KMS-11 (cell line): ENCODE measurements at regions not wholly inside any gene's neighbourhood (a gene's known extent, or its start where the extent isn't known, plus 50 kb on each side); places are given as distances from the start of the nearest gene placed in this dataset.

Experiments used
- H2AFZ ChIP-seq: fragments of 200-600 bp; sonication (generic); 2 replicates; pipeline ENCODE4 v1.6.1; 2016; ENCODE audit warnings: antibody characterized with exemption, mixed run types, low read depth
- H3K27ac ChIP-seq: fragments of 200-600 bp; sonication (generic); 2 replicates; pipeline ENCODE4 v1.6.1; 2016; ENCODE audit warnings: mild to moderate bottlenecking, mixed run types
- H3K27me3 ChIP-seq: fragments of 200-600 bp; sonication (generic); 2 replicates; pipeline ENCODE4 v1.6.1; 2017; ENCODE audit warnings: mild to moderate bottlenecking, low read depth, mixed run types, moderate library complexity; ENCODE audit not compliant: insufficient read depth
- H3K36me3 ChIP-seq: fragments of 200-600 bp; sonication (generic); 2 replicates; pipeline ENCODE4 v1.6.1; 2017; ENCODE audit warnings: mild to moderate bottlenecking, mixed run types; ENCODE audit not compliant: insufficient read depth
- H3K4me1 ChIP-seq: fragments of 200-600 bp; sonication (generic); 2 replicates; pipeline ENCODE4 v1.6.1; 2016; ENCODE audit warnings: mild to moderate bottlenecking, low read depth, mixed run types; ENCODE audit not compliant: poor library complexity, severe bottlenecking
- H3K4me2 ChIP-seq: fragments of 200-600 bp; sonication (generic); 2 replicates; pipeline ENCODE4 v1.7.0; 2016; ENCODE audit warnings: mild to moderate bottlenecking, mixed run types
- H3K4me3 ChIP-seq: fragments of 200-600 bp; sonication (generic); IDR thresholded peaks from 2 replicates; pipeline ENCODE4 v1.6.1; 2017; ENCODE audit warnings: low read depth, low read length, mixed read lengths; ENCODE audit not compliant: insufficient read depth
- H3K79me2 ChIP-seq: fragments of 200-600 bp; sonication (generic); 2 replicates; pipeline ENCODE4 v1.6.1; 2016; ENCODE audit warnings: low read depth, mixed run types; ENCODE audit not compliant: insufficient read depth
- H3K9ac ChIP-seq: fragments of 200-600 bp; sonication (generic); 2 replicates; pipeline ENCODE4 v1.6.1; 2016; ENCODE audit warnings: mild to moderate bottlenecking, mixed run types
- H4K20me1 ChIP-seq: fragments of 200-600 bp; sonication (generic); 2 replicates; pipeline ENCODE4 v1.6.1; 2016; ENCODE audit warnings: mild to moderate bottlenecking, mixed run types; ENCODE audit not compliant: insufficient read depth
- CTCF ChIP-seq: fragments of 200-600 bp; sonication (generic); conservative IDR thresholded peaks from 2 replicates; pipeline ENCODE4 v1.6.1; 2017; ENCODE audit warnings: low read depth, mild to moderate bottlenecking, antibody characterized with exemption, low read length, moderate library complexity, mixed read lengths

- H3K27ac ChIP-seq, result no peak overlapping the region
- H3K27me3 ChIP-seq, result no peaks in the 10 kb centered on the region
- peaks cover 5% of the 10 kb centered on the region for H3K4me1 ChIP-seq
- H3K79me2 ChIP-seq, result no peaks in the 10 kb centered on the region
- no peak overlapping the region for H3K4me2 ChIP-seq
- H3K36me3 ChIP-seq, result no peaks in the 10 kb centered on the region
- no peak overlapping the region for H3K4me3 ChIP-seq
- H2AFZ ChIP-seq, result no peak overlapping the region
- no peak overlapping the region for H3K9ac ChIP-seq
- H4K20me1 ChIP-seq, result no peaks in the 10 kb centered on the region
- no peak for TF ChIP-seq CTCF
These were observed 380.3 kb downstream of the CCER1 start for GRCh38 chr12:90574676-90575075.

GRCh38 chr12:90572778-90573177 is 382.2 kb downstream of the CCER1 start:
- Histone ChIP-seq H4K20me1 (no peaks in the 10 kb centered on the region), H3K9ac (no peak overlapping the region), H3K4me3 (no peak overlapping the region), H3K79me2 (no peaks in the 10 kb centered on the region), H3K4me1 (peaks cover 5% of the 10 kb centered on the region), H3K36me3 (no peaks in the 10 kb centered on the region), H3K27ac (no peak overlapping the region), H2AFZ (no peak overlapping the region), H3K27me3 (no peaks in the 10 kb centered on the region), H3K4me2 (no peak overlapping the region)
- no peak for TF ChIP-seq CTCF

- H3K9ac ChIP-seq, result no peak overlapping the region
These were observed 385.3 kb downstream of the CCER1 start for GRCh38 chr12:90569685-90570084.

GRCh38 chr12:90562671-90563070 is 392.3 kb downstream of the CCER1 start:
- H2AFZ ChIP-seq, result no peak overlapping the region
- H3K36me3 ChIP-seq, result no peaks in the 10 kb centered on the region
- no peaks in the 10 kb centered on the region for H4K20me1 ChIP-seq
- H3K4me2 ChIP-seq, result no peak overlapping the region
- no peaks in the 10 kb centered on the region for H3K79me2 ChIP-seq
- H3K4me1 ChIP-seq, result no peaks in the 10 kb centered on the region
- no peak overlapping the region for H3K9ac ChIP-seq
- no peak for TF ChIP-seq CTCF
- H3K27ac ChIP-seq, result no peak overlapping the region
- H3K4me3 ChIP-seq, result no peak overlapping the region
- H3K27me3 ChIP-seq, result no peaks in the 10 kb centered on the region

More at GRCh38 chr12:90569685-90570084, 385.3 kb downstream of the CCER1 start:
- H3K4me2 ChIP-seq, result no peak overlapping the region
- no peaks in the 10 kb centered on the region for H3K36me3 ChIP-seq
- no peaks in the 10 kb centered on the region for H3K79me2 ChIP-seq
- peaks cover 5% of the 10 kb centered on the region for H3K4me1 ChIP-seq
- no peaks in the 10 kb centered on the region for H4K20me1 ChIP-seq
- H3K27me3 ChIP-seq, result no peaks in the 10 kb centered on the region
- H3K4me3 ChIP-seq, result no peak overlapping the region
- TF ChIP-seq CTCF, result no peak
- no peak overlapping the region for H2AFZ ChIP-seq
- no peak overlapping the region for H3K27ac ChIP-seq
